GM21390 (cell line): ENCODE measurements at regions not wholly inside any gene's neighbourhood (a gene's known extent, or its start where the extent isn't known, plus 50 kb on each side); places are given as distances from the start of the nearest gene placed in this dataset.

Source experiments
- ATAC-seq: cut with Tn5 transposase; IDR thresholded peaks from one replicate; pipeline ENCODE4 v1.9.1; 2021; ENCODE audit not compliant: unreplicated experiment

DNA sequence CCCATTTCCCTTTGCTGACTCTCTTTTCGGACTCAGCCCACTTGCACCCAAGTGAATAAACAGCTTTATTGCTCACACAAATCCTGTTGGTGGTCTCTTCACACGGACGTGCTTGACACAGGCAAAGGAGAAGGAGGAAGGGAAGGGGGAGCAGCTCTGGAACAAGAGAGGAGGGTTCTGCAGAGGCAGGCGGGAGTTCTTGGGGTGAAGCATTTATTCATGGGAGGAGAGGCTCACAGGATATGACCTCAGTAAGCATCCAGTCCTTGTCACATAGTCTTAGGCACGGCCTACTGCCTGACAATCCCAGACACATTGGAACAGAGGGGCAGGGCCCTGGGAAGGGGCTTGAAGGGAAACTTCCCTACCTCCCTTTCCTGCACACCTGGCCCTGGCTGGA is 171.7 kb upstream of the HS6ST1 start:
- no peak for ATAC-seq

DNA sequence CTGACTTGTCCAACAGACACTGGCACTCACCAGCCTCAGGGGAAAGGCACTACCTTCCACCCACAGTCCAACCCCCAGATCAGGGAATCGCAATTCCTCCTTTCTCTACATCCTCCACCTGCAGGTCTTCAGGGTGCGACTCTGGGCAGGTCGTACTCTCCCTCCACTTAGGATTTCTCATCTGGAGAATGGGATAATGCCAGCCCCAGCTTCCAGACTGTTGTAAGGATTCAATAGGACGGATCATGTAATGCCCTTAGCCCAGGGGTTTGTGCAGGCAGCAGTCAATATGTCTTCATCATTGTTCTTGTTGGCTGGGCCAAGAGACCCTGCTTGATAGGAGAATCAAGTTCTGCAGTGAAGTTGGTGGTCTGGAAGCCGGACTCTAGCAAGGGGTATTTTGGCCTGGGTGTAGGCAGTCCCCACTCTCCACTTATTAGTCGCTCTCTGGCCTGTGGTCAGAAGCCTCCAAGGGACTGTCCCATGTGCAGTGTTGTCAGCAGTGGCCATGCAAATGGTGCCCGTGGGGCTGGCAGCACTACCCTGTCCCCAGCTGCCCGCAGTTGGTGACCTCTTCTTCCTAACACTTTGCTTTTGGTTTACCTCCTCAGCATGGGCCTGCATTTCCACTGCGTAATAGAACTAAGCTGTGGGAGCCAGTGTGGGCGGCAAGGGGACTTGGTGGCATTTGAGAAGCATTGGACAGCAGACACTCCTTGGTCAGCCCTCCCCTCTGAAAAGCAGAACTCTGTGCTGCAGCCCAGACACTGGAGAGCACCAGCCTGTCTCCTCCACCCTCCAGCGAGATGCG is 172.4 kb upstream of the HS6ST1 start:
- no peak for ATAC-seq

DNA sequence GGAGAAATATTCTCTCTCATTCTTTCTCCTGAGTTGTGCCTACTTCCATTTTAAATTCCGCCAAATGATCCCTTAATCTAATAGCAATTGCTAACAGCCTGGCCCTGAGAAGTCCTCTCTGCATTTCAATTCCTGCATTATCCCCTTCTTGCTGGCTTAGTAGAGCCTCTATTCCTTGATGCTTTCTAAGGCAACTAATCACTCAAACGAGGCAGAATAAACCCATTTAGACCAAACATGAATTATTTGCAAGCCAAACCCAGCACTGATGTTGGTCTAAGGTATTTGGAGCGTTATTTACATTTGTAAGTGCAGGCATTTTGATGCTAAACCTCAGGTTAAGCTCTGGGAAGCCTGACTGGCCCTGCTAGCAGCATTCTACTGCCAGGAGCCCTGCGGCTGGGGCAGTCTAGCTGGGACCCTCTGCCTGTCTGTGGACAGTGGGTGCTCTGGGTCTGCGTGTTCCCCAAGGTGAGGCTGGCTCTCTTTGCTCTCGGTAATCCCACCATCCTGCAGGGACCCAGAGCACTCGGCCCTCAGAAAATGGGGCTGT is 173.1 kb upstream of the HS6ST1 start:
- ATAC-seq, result no peak

DNA sequence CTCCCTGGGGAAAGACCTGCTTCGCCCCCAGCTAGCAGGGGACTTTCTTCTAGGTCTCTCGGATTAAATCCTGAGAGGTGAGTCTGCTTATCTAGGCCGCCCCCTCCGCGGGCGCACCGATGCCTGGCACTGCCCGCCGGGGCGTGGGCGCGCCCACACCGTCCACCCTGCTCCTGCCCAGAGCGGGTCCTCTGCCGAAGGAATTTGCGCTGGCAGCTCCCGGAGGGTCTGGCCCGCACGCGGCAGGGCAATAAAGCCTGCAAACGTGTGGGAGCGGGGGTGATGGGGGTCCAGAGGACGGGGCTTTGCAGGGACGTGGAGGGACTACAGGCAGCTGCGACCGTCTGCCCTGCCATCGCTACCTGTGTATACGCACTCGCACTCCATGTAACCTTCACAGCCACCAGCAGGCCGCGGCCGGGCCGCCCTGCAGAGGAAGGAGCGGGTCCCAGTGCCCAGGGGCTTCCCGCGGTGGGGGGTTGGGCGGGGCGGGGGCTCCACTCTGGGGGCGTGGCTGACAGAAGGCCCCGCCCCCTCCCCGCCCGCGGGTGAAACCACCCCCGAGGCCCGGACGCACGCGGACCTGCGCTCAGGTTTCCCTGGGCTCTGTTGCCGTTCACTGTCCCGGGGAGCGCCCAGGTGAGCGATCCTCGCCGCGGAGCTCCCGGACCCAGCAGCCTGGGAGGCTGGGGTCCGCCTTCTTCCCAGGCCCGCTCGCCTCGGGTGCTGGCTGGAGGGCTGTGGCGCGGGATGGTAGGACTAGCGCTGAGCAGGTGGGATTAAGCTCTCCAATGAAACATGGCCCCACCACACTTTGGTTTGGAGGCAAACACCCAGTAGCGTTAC is 174.5 kb upstream of the HS6ST1 start:
- no peak for ATAC-seq

DNA sequence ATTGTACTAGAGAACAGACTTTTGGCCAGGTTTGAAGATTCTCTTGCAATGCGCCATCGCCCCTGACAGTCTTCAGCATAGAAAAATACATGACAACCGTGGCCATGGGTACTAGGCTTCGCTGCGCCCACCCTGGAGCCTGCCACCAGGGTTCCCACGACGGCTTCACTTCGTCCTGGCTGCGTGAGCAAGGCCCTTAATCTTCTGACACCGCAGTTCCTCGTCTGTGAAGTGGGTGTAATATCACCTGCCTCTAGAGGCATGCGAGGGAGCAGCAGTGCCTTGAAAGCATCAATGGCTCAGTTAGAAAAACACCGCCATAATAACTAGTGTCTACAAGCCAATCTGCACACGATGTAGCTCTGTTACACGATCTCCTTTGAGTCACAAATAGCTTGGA is 175.2 kb upstream of the HS6ST1 start:
- no peak for ATAC-seq

DNA sequence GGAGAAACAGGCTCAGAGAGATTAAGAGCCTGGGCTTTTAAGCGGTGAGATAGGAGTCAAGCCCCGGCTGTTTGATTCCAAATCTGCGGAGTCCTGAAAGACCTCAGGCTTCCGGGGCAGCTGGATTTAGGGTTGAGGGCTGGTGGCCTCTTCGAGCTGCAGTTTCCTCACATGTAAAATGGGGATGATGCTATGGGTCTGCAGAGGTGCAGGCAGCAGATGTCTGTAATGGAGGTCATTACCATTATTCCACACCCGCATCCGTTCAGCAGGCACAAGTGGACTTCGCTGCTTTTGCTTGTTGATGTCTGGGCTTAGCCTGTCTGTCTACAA is 175.6 kb upstream of the HS6ST1 start:
- no peak for ATAC-seq

GRCh38 chr2:128494640-128495321 is 176.1 kb upstream of the HS6ST1 start:
- no peak for ATAC-seq

- no peak for ATAC-seq
Measured at GRCh38 chr2:128495996-128496547, 177.4 kb upstream of the HS6ST1 start.

GRCh38 chr2:128496700-128497099 is 178.0 kb upstream of the HS6ST1 start:
- ATAC-seq, result no peak

- ATAC-seq, result no peak
Measured at GRCh38 chr2:128497461-128497860, 178.8 kb upstream of the HS6ST1 start.

- ATAC-seq, result no peak
Measured at GRCh38 chr2:128498086-128498485, 179.4 kb upstream of the HS6ST1 start.

DNA sequence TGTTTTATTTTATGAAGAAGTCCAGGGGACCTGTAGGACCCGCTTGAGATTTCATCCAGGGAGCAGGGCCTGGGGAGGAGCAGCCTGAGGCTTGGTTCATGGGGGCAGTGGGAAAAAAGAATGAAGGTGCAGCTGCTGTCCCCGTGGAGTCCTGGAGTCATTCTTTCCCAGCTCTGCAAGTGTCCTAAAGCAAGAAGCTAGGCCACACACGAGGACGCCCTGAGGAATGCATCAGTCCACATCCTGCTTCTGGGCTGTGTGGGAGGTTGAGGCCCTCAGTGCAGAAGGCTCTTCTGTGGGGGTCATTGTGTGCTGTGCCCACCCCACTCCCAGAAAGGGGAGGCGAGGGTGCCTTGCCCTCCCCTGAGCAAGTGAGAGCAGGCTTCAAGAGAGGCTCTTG is 179.9 kb upstream of the HS6ST1 start:
- ATAC-seq, result no peak

DNA sequence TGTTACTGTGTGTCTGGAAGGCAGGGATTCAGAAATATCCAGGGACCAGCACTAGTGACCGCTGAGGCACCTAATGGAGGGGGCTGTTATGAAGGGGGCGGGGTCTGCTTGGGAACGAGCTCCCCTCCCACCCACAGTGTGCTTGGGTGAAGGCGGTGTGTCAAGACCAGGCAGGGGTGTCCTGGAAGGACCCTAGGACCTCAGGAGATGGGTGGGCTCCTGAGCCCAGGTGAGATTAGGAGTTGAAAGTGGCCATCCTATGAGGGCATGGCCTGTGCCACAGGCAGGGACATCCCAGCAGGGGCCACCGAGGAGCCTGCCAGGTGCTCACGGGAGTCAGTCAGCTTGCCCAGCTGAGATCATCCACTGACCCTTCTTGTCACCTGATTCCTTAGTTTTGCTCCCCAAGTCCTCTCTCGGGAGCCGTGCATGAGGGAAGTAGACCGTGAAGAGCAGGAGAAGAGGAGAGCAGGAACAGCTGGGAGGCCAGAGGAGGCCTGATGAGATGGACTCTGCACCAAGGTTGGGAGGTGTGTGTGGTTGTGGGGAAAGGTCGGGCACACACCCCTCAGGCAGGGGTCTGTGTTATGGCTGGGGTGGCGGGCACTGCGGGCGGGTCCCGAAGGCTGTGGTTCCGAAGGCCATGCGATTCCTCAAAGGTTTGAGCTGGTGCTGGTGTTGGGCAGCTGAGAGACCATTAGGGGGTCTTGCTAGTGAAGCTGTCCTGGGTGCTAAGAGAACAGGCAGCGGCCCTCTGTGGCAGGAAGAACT is 180.9 kb upstream of the HS6ST1 start:
- ATAC-seq, result no peak

- ATAC-seq, result no peak
Measured at GRCh38 chr2:128500138-128500800, 181.6 kb upstream of the HS6ST1 start.

DNA sequence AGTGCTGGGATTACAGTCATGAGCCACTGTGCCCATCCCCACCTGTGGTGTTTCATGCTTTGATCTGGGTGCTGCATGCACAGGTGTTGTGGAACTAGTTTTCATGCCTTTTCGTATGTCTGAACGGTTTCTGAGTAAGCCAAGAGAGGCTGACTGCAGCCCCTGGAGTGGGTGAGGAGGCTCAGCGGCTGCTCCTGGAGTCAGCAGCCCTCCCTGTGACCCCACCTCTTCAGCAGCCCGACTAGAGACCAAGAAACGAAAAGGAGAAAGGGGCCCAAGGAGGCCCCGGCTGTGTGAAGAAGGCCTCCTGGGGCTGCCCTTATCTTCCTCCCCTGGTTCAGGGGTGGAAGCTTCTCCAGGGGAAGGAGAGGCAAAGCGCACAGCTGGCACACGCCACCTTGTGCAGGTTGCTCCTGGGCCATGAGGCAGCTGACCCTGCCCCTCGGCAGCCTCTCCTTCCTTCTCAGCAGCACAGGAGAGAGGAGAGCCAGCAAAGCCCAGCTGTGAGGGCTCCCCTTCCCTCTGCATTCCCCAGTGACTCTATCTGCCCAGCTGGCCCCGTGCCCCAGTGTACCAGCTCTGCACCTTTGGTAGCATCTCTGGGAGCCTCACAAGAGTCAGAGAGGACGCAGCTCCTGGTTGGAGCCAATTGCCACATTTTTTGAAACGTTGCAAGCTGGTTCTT is 182.5 kb upstream of the HS6ST1 start:
- ATAC-seq, result no peak

DNA sequence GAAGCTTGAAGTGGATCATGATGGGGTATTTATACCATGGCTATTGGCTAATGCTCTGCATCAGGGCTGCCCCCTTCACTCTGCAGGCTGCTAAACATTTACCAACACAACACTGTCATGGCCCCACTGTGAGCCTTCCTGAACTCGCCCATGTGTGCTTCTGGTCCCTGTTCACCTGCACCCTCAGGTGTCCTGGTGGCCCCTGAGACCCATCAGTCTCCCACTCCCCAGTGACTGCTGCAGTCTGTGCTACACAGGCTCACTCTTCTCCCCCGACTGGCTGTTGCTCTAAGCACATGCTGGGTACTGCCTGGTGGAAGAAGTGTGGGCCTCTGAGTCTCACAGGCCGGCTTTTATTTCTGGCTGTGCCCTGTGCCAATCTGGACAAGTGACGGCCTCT is 183.0 kb upstream of the HS6ST1 start:
- ATAC-seq, result no peak

DNA sequence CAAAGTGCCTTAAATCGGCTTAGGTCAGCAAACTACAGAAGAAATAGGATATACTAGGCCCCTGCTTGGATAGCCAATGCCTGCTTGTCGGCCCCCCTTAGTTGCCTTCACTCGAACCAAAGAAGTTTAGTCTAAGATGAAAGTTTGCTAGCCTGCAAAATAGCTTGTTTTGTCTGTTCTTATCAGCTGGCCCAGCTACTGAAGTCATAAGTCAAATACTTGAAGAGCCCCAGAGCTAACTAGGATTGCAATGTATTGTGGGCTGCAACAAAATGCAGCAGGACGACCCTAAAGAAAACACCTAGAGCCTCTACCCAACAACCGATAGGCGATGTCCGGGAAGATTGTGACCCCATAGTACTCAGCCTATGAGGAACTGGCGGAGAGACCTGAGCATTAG is 183.5 kb upstream of the HS6ST1 start:
- ATAC-seq, result no peak

DNA sequence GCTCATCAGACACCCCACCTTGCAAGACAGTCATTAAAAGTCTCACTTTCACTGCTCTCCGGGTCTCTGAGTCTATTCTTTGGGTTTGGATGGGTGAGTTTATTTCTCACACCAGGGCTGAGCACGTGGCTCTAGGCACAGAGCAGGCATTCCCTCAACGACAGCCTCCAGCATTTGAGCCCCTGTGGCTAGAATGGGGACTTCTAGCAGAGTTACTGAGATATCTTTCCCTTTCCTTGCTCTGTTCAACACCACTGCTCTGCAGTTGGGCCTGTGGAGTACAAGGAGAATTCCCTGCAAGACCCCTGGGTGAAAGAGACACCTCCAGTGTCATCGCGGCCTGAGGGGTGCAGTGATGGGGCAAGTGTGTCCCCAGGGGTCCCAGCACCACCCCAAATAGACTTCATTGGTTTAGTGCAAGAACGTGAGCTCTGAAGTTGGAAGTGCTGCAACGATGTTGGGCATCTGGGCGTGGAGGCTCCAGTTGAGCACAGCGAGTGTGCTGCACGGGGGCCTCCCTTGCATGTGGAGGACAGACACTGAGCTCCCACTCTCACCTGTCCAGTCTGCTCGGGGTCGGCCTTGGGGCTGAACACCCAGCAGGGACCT is 184.1 kb upstream of the HS6ST1 start:
- ATAC-seq, result no peak
